ENCODE measurements at regions not wholly inside any gene's neighbourhood (a gene's known extent, or its start where the extent isn't known, plus 50 kb on each side); places are given as distances from the start of the nearest gene placed in this dataset.

DNA sequence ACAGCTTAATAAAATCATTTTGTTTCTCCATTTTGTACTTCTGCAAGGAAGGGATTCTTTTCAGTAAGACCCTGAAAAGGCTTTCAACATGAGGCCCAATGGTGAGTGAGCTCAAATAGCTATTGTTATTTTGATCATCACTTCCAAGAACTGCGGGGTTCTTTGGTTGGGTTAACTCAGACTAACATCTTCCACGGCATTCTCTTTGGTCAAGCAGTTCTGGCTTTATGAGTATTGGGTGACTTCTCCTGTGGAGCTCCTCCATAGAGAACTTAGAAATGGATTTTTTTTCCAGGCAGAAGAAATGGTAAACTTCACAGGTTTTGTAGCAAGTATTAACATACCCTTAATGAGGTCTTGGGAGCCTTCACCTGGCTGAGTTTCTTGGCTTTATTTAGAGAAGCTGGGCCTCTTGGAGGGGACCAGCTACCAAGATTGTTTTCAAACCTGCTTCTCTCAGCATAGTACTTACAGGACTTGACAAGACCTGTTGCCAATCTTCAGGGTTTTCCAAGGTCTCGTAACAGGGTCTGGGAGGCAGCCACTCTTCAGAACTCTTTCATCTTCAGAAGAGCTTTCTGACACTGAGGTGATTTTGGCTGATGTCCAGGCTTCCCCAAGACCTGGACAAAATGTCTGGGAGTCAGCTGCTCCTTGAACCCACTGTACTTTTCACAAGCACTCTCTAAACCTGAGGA lies 353.2 kb upstream of the ETAA1 start:
- H3K36me3 ChIP-seq (replicated peaks in 1 of 2; ENCODE audit: control extremely low read depth in 1 of 2, control insufficient read depth in 1 of 2, extremely low read depth in 1 of 2, insufficient read depth in 2 of 2, low read length in 1 of 2) = no peaks in the 10 kb centered on the region
- no peaks in the 10 kb centered on the region for H3K4me1 ChIP-seq (ENCODE audit: control insufficient read depth in 2 of 2, insufficient read depth in 2 of 2, low read length in 2 of 2)
- no peak overlapping the region for H3K27ac ChIP-seq (ENCODE audit: low read length in 2 of 2)
- H3K4me2 ChIP-seq (replicated peaks; ENCODE audit: low read depth, low read length, poor library complexity, severe bottlenecking) = no peak overlapping the region
- no peaks in the 10 kb centered on the region for H4K20me1 ChIP-seq (ENCODE audit: control insufficient read depth, insufficient read depth, low read length, poor library complexity, severe bottlenecking)
- ChIA-PET CTCF (interaction anchor here (0.6 kb wide), 1 partner anchor 157 kb away, joined by 5 read pairs; no protein-coding TSS in a partner anchor), POLR2A (no interaction called here)
- Mint-ChIP-seq H3K9me3 (ENCODE audit: insufficient read depth) (no peaks in the 10 kb centered on the region), H3K27me3 (peaks cover 3% of the 10 kb centered on the region), H3K27ac (no peak overlapping the region), H3K4me1 (no peaks in the 10 kb centered on the region), H3K4me3 (no peak overlapping the region)
- H3K79me2 ChIP-seq (ENCODE audit: control insufficient read depth, insufficient read depth, low read length) = no peaks in the 10 kb centered on the region
- H3K4me3 ChIP-seq (ENCODE audit: control extremely low read depth in 1 of 5, extremely low read depth in 1 of 5, insufficient read depth in 1 of 5, low read depth in 2 of 5, low read length in 4 of 5) = no peak overlapping the region
- no peak overlapping the region for H3K9ac ChIP-seq (ENCODE audit: low read length)
- DNase-seq (no peak), ATAC-seq (ENCODE audit: low read depth) (no peak)
- no peak overlapping the region for H2AFZ ChIP-seq (ENCODE audit: insufficient read depth, low read depth, low read length, poor library complexity, severe bottlenecking)
- intact Hi-C loops (cut with micrococcal nuclease) = no loop called here
- no peaks in the 10 kb centered on the region for H3K27me3 ChIP-seq (replicated peaks in 1 of 4; ENCODE audit: control extremely low read depth in 1 of 4, control insufficient read depth in 3 of 4, insufficient read depth in 4 of 4, low read length in 3 of 4)
- no peak for TF ChIP-seq EZH2 (IDR thresholded peaks at IDR 0.05; ENCODE audit: borderline replicate concordance, insufficient read depth, low read depth, low read length, poor library complexity, severe bottlenecking)
- TF ChIP-seq, protein P1, sequence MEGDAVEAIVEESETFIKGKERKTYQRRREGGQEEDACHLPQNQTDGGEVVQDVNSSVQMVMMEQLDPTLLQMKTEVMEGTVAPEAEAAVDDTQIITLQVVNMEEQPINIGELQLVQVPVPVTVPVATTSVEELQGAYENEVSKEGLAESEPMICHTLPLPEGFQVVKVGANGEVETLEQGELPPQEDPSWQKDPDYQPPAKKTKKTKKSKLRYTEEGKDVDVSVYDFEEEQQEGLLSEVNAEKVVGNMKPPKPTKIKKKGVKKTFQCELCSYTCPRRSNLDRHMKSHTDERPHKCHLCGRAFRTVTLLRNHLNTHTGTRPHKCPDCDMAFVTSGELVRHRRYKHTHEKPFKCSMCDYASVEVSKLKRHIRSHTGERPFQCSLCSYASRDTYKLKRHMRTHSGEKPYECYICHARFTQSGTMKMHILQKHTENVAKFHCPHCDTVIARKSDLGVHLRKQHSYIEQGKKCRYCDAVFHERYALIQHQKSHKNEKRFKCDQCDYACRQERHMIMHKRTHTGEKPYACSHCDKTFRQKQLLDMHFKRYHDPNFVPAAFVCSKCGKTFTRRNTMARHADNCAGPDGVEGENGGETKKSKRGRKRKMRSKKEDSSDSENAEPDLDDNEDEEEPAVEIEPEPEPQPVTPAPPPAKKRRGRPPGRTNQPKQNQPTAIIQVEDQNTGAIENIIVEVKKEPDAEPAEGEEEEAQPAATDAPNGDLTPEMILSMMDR (IDR thresholded peaks at IDR 0.05) = no peak
- H3K9me3 ChIP-seq (ENCODE audit: control extremely low read depth in 1 of 3, control insufficient read depth in 2 of 3, insufficient read depth in 1 of 3, low read length in 2 of 3) = no peaks in the 10 kb centered on the region
- WGBS (ENCODE audit: insufficient coverage) = 73% methylated on average over 1 of the region's 3 CpGs

DNA sequence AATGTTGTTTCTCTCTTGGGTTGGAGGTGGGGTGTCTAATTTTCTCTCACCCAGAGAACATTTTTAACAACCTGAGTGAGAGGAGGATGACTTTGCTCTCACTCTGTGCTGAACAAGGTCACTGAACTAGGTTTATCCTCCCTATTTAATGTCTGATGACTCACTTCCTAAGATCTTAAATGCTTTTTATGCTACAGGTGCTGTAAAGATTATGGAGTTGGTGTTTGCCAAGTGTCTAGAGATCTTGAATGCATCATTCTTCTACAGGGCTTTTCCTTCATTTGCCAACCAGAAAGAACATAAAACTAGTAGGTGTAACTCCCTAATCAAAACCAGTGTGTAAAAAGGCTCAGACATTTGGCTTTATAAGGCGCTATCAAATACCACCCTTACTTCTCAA lies 350.5 kb upstream of the ETAA1 start:
- H3K27me3 ChIP-seq (replicated peaks in 1 of 4; ENCODE audit: control extremely low read depth in 1 of 4, control insufficient read depth in 3 of 4, insufficient read depth in 4 of 4, low read length in 3 of 4) = no peaks in the 10 kb centered on the region
- no peak overlapping the region for H3K27ac Mint-ChIP-seq
- H3K4me2 ChIP-seq (replicated peaks; ENCODE audit: low read depth, low read length, poor library complexity, severe bottlenecking) = no peak overlapping the region
- no peak for ATAC-seq (ENCODE audit: low read depth)
- H2AFZ ChIP-seq (ENCODE audit: insufficient read depth, low read depth, low read length, poor library complexity, severe bottlenecking) = no peak overlapping the region
- H3K4me1 ChIP-seq (ENCODE audit: control insufficient read depth in 2 of 2, insufficient read depth in 2 of 2, low read length in 2 of 2) = no peaks in the 10 kb centered on the region
- no peaks in the 10 kb centered on the region for H4K20me1 ChIP-seq (ENCODE audit: control insufficient read depth, insufficient read depth, low read length, poor library complexity, severe bottlenecking)
- H3K9me3 ChIP-seq (ENCODE audit: control extremely low read depth in 1 of 3, control insufficient read depth in 2 of 3, insufficient read depth in 1 of 3, low read length in 2 of 3) = no peaks in the 10 kb centered on the region
- peaks cover 3% of the 10 kb centered on the region for H3K27me3 Mint-ChIP-seq
- H3K4me1 Mint-ChIP-seq = no peaks in the 10 kb centered on the region
- POLR2A ChIA-PET = no interaction called here
- no peak overlapping the region for H3K27ac ChIP-seq (ENCODE audit: low read length in 2 of 2)
- H3K9me3 Mint-ChIP-seq (ENCODE audit: insufficient read depth) = no peaks in the 10 kb centered on the region
- no peak overlapping the region for H3K9ac ChIP-seq (ENCODE audit: low read length)
- DNase-seq = no peak
- CTCF ChIA-PET = no interaction called here
- WGBS (ENCODE audit: insufficient coverage) = no CpG with 5 or more reads among the region's 1 CpG
- H3K4me3 Mint-ChIP-seq = no peak overlapping the region
- intact Hi-C loops (cut with micrococcal nuclease) = no loop called here
- H3K4me3 ChIP-seq (ENCODE audit: control extremely low read depth in 1 of 5, extremely low read depth in 1 of 5, insufficient read depth in 1 of 5, low read depth in 2 of 5, low read length in 4 of 5) = no peak overlapping the region
- H3K79me2 ChIP-seq (ENCODE audit: control insufficient read depth, insufficient read depth, low read length) = no peaks in the 10 kb centered on the region
- no peaks in the 10 kb centered on the region for H3K36me3 ChIP-seq (replicated peaks in 1 of 2; ENCODE audit: control extremely low read depth in 1 of 2, control insufficient read depth in 1 of 2, extremely low read depth in 1 of 2, insufficient read depth in 2 of 2, low read length in 1 of 2)
- no peak for TF ChIP-seq EZH2 (IDR thresholded peaks at IDR 0.05; ENCODE audit: borderline replicate concordance, insufficient read depth, low read depth, low read length, poor library complexity, severe bottlenecking)
- TF ChIP-seq, protein P1 (IDR thresholded peaks at IDR 0.05) = no peak
